ENCODE measurements at regions not wholly inside any gene's neighbourhood (a gene's known extent, or its start where the extent isn't known, plus 50 kb on each side); places are given as distances from the start of the nearest gene placed in this dataset.

- TF ChIP-seq POLR2A (IDR thresholded peaks at IDR 0.05; ENCODE audit: extremely low read depth, insufficient read length): no peak
- TF ChIP-seq CTCF (IDR thresholded peaks at IDR 0.05; ENCODE audit: low read depth, low read length): no peak
- TF ChIP-seq MAX (IDR thresholded peaks at IDR 0.05; ENCODE audit: low read depth, low read length): no peak
- TF ChIP-seq MYC (IDR thresholded peaks at IDR 0.05; ENCODE audit: low read depth, low read length): no peak
Measured at GRCh38 chr10:60678978-60679377, 99.3 kb upstream of the CDK1 start.

Data from NB4 (cell line).